ENCODE measurements at regions not wholly inside any gene's neighbourhood (a gene's known extent, or its start where the extent isn't known, plus 50 kb on each side); places are given as distances from the start of the nearest gene placed in this dataset.

DNA sequence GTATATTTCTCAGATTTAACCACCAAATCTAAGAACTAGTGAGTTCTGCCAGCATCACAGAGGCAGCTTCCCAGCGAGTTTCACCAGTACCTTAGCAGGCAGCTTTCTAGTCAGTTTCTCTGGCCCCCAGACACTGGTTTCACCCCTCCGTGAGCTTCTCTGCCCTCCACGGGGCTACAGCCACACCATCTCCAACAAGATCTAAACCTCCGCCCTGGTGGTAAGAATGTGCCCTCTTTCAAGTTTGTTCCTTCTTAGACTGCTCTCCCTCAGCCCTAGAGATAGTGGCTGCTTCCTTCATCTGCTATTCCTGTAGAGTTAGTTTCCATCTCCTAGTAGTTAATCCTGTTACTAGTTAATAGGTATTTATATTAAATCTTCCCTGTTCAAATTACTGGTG lies 60.5 kb upstream of the TAB3 start:
- DNase-seq: no peak

DNA sequence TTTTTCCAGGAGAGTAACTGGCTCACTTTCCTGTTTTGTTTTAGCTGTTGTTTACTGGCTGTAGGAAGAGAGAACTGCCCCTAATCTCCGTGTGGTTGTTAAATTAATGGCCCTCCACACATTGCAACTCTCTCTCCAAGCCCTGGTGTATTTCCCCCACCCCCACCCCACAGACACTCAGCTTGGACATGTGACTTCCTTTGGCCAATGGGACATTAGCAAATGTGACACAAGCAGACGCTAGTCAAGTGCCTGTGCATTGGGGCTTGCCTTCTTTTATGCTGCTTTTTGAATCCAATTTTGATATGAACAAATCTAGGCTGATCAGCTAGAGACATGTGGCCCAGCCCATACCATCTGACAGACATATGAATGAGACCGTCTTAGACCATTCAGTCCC lies 59.6 kb upstream of the TAB3 start:
- DNase-seq: no peak

DNA sequence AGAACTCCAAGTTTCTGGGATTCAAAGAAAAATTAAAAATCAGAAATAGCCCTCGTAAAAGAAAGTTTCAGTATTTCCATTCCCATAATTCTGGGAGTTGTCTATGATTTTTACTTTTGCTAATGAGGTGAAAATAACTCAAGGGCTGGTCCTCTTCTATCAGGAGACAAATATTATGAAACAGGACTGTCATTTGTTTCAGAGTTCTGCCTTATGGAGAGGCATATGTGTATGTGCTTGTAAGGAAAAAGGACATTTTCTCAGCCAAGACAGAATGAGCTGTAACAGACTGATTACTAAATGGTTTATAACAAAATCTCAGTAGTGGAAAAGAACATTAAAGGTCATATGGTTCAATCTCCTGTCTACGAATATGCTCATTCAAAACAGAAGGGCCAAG lies 59.0 kb upstream of the TAB3 start:
- no peak for DNase-seq

DNA sequence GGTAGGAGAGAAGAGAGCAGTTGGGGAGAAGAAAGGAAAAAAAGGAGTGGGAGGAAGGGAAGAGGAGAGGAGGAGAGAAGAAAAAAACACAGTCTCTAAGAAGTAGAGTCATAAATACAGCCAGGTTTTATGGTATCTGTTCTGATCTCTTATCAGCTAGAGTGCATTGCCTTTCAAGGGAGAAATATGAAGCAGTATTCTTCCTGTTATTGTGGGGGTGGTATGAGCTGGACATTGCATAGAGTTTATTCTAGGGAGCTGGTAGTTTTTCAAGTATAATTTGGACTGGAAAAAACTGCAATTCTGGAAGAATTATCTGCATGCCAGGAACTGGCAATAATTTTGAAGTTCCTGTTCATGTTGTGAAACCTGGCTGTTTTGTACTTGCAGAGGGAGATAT lies 54.9 kb upstream of the TAB3 start:
- DNase-seq: no peak

DNA sequence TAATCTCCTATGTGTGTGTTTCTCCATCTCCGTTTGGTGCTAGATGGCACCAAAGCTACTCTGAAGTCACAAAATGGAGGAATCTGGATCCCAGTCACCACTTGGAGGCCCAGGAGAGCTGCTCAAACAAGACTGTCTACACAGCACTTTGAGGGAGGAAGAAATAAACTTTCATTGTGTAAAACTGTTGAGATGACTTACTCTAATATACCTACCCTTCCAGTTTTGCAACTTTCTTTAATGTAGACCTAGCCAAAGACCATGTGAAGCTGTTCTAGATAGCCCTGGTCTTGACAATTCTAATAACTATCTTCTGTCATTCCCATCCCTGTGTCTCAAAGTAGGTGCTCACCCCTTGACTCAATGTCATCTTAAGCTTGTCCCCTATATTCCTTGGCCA lies 52.8 kb upstream of the TAB3 start:
- no peak for DNase-seq

DNA sequence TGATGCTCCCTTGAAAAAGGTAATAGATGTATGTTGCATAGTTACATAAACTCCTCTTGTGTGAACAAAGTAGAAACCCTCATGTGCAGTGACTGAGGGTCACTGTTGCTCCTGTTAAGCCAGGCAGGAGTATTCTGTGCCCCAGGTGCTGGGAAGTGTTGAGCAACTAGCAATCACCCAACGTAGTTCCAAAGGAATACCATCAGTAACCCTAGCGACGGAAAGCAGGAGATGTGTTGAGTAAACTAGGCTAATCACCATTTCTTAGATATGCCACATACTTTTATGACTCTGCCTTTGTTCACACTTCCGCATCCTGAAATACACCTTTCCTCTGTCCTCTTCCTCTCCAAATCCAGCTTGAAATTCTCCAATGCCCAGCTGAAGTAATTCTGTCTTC lies 50.9 kb upstream of the TAB3 start:
- DNase-seq: no peak
